GM23248 (cell line): ENCODE measurements at regions not wholly inside any gene's neighbourhood (a gene's known extent, or its start where the extent isn't known, plus 50 kb on each side); places are given as distances from the start of the nearest gene placed in this dataset.

ENCODE experiments used
- DNase-seq: peaks from one replicate; pipeline ENCODE4 v3.0.0-alpha.2; 2015
- H2AFZ ChIP-seq: fragments of 200-600 bp; sonication (generic); 2 replicates; pipeline ENCODE4 v1.6.1; 2016; ENCODE audit warnings: antibody characterized with exemption
- H3F3A ChIP-seq: fragments of 200-600 bp; sonication (generic); 2 replicates; pipeline ENCODE4 v1.6.1; 2016; ENCODE audit warnings: mild to moderate bottlenecking, antibody characterized with exemption, mixed run types; ENCODE audit not compliant: insufficient read depth
- H3K27ac ChIP-seq: fragments of 200-600 bp; sonication (generic); 2 replicates; pipeline ENCODE4 v1.5.1; 2016; ENCODE audit warnings: mild to moderate bottlenecking
- H3K27me3 ChIP-seq: fragments of 200-600 bp; sonication (generic); replicated peaks from 2 replicates; pipeline ENCODE4 v1.6.1; 2016; ENCODE audit warnings: mild to moderate bottlenecking; ENCODE audit not compliant: insufficient read depth
- H3K36me3 ChIP-seq: fragments of 200-600 bp; sonication (generic); 2 replicates; pipeline ENCODE4 v1.6.1; 2016; ENCODE audit warnings: low read depth, mild to moderate bottlenecking
- H3K4me1 ChIP-seq: fragments of 200-600 bp; sonication (generic); 2 replicates; pipeline ENCODE4 v1.6.1; 2016; ENCODE audit warnings: mild to moderate bottlenecking; ENCODE audit not compliant: insufficient read depth
- H3K4me2 ChIP-seq: fragments of 200-600 bp; sonication (generic); one replicate; pipeline ENCODE4 v1.6.1; 2016; ENCODE audit warnings: mild to moderate bottlenecking; ENCODE audit not compliant: unreplicated experiment
- H3K4me3 ChIP-seq: fragments of 200-600 bp; sonication (generic); 2 replicates; pipeline ENCODE4 v1.5.1; 2016; ENCODE audit warnings: mild to moderate bottlenecking
- H3K79me2 ChIP-seq: fragments of 200-600 bp; sonication (generic); 2 replicates; pipeline ENCODE4 v1.6.1; 2016; ENCODE audit warnings: mild to moderate bottlenecking; ENCODE audit not compliant: insufficient read depth
- H3K9ac ChIP-seq: fragments of 200-600 bp; sonication (generic); 2 replicates; pipeline ENCODE4 v1.6.1; 2016; ENCODE audit warnings: mild to moderate bottlenecking
- H3K9me2 ChIP-seq: fragments of 200-600 bp; sonication (generic); 2 replicates; pipeline ENCODE4 v1.6.1; 2016; ENCODE audit warnings: mixed run types, mild to moderate bottlenecking, moderate library complexity; ENCODE audit not compliant: insufficient read depth
- H3K9me3 ChIP-seq: fragments of 200-600 bp; sonication (generic); one replicate; pipeline ENCODE4 v1.6.1; 2017; ENCODE audit warnings: low read depth
- H4K20me1 ChIP-seq: fragments of 200-600 bp; sonication (generic); 2 replicates; pipeline ENCODE4 v1.6.0; 2016; ENCODE audit not compliant: insufficient read depth
- EZH2 ChIP-seq: fragments of 200-600 bp; sonication (generic); IDR thresholded peaks from 2 replicates; pipeline ENCODE4 v1.6.1; 2018; ENCODE audit warnings: antibody characterized with exemption, mild to moderate bottlenecking; ENCODE audit not compliant: insufficient read depth, poor library complexity, severe bottlenecking
- EZH2phosphoT487 ChIP-seq: fragments of 200-600 bp; sonication (generic); IDR thresholded peaks from 2 replicates; pipeline ENCODE4 v1.6.1; 2018; ENCODE audit warnings: antibody characterized with exemption, moderate library complexity, mild to moderate bottlenecking, low read depth; ENCODE audit not compliant: insufficient read depth
- WGBS, 2 experiments: methylation state at CpG; one replicate each; pipeline ENCODE4 v1.1.6; 2015 to 2017; ENCODE audit warnings: low lambda C conversion rate in 2 of 2, low coverage in 1 of 2; ENCODE audit errors: missing lambda C conversion rate in 2 of 2; 5-methylcytosine and 5-hydroxymethylcytosine counted together
- in situ Hi-C: fragments of 300-500 bp; cut with MboI; formaldehyde crosslinking; loops from 2 replicates; pipeline ENCODE4 v1.15.0; 2020

GRCh38 chr1:36609241-36610027 is 126.7 kb upstream of the CSF3R start:
- H3K9me2 ChIP-seq = no peaks in the 10 kb centered on the region
- no peaks in the 10 kb centered on the region for H4K20me1 ChIP-seq
- no peaks in the 10 kb centered on the region for H3F3A ChIP-seq
- H3K27me3 ChIP-seq = 0 out of 2 replicates have a peak, but pooled peaks cover 3% of the 10 kb centered on the region
- TF ChIP-seq EZH2 (no peak), EZH2phosphoT487 (no peak)
- in situ Hi-C loops = no loop called here
- no peak overlapping the region for H3K9ac ChIP-seq
- H3K9me3 ChIP-seq = no peaks in the 10 kb centered on the region
- no peaks in the 10 kb centered on the region for H3K4me1 ChIP-seq
- H3K36me3 ChIP-seq = no peaks in the 10 kb centered on the region
- H3K79me2 ChIP-seq = no peaks in the 10 kb centered on the region
- no peak overlapping the region for H2AFZ ChIP-seq
- WGBS, 2 experiments = 14 to 15% methylated on average over 6 of the region's 6 CpGs
- peak; percentile 62 for DNase-seq
- H3K4me3 ChIP-seq = no peak overlapping the region
- no peak overlapping the region for H3K4me2 ChIP-seq
- no peak overlapping the region for H3K27ac ChIP-seq

GRCh38 chr1:36608272-36608671 is 125.6 kb upstream of the CSF3R start:
- Histone ChIP-seq H3K27me3 (0 out of 2 replicates have a peak, but pooled peaks cover 3% of the 10 kb centered on the region), H3K79me2 (no peaks in the 10 kb centered on the region), H4K20me1 (no peaks in the 10 kb centered on the region), H2AFZ (no peak overlapping the region), H3K9ac (no peak overlapping the region), H3K36me3 (no peaks in the 10 kb centered on the region), H3K4me1 (no peaks in the 10 kb centered on the region), H3K27ac (no peak overlapping the region), H3K4me3 (no peak overlapping the region), H3K9me3 (no peaks in the 10 kb centered on the region), H3F3A (no peaks in the 10 kb centered on the region), H3K9me2 (no peaks in the 10 kb centered on the region), H3K4me2 (no peak overlapping the region)
- TF ChIP-seq EZH2phosphoT487 (no peak), EZH2 (no peak)
- no peak for DNase-seq
- in situ Hi-C loops = no loop called here
- WGBS, 2 experiments = 0% methylated on average over 1 of the region's 1 CpG

GRCh38 chr1:36607263-36607651 is 124.5 kb upstream of the CSF3R start:
- H4K20me1 ChIP-seq = no peaks in the 10 kb centered on the region
- no peak for TF ChIP-seq EZH2phosphoT487
- TF ChIP-seq EZH2 = no peak
- H3K4me2 ChIP-seq = no peak overlapping the region
- no peaks in the 10 kb centered on the region for H3K79me2 ChIP-seq
- 0 out of 2 replicates have a peak, but pooled peaks cover 1% of the 10 kb centered on the region for H3K27me3 ChIP-seq
- no peaks in the 10 kb centered on the region for H3K9me2 ChIP-seq
- no peaks in the 10 kb centered on the region for H3K4me1 ChIP-seq
- in situ Hi-C loops = no loop called here
- H3K27ac ChIP-seq = no peak overlapping the region
- no peak overlapping the region for H2AFZ ChIP-seq
- H3K36me3 ChIP-seq = no peaks in the 10 kb centered on the region
- H3K9me3 ChIP-seq = no peaks in the 10 kb centered on the region
- no peak for DNase-seq
- H3F3A ChIP-seq = no peaks in the 10 kb centered on the region
- no peak overlapping the region for H3K9ac ChIP-seq
- no peak overlapping the region for H3K4me3 ChIP-seq

- no peaks in the 10 kb centered on the region for H3K4me1 ChIP-seq
- no peak for DNase-seq
- H3K9ac ChIP-seq = no peak overlapping the region
- no peak overlapping the region for H3K4me3 ChIP-seq
- H3K9me2 ChIP-seq = no peaks in the 10 kb centered on the region
- WGBS, 2 experiments = 5 to 9% methylated on average over 12 of the region's 12 CpGs
- in situ Hi-C loops = no loop called here
- no peak overlapping the region for H3K4me2 ChIP-seq
- H3F3A ChIP-seq = no peaks in the 10 kb centered on the region
- H4K20me1 ChIP-seq = no peaks in the 10 kb centered on the region
- no peak for TF ChIP-seq EZH2
- TF ChIP-seq EZH2phosphoT487 = no peak
- no peaks in the 10 kb centered on the region for H3K27me3 ChIP-seq
- H3K27ac ChIP-seq = no peak overlapping the region
- H3K79me2 ChIP-seq = no peaks in the 10 kb centered on the region
- no peak overlapping the region for H2AFZ ChIP-seq
- H3K36me3 ChIP-seq = no peaks in the 10 kb centered on the region
- H3K9me3 ChIP-seq = no peaks in the 10 kb centered on the region
These were observed 124.0 kb upstream of the CSF3R start for GRCh38 chr1:36606641-36607262.
